Mucosa of descending colon (tissue), 3 donors: ENCODE measurements at regions not wholly inside any gene's neighbourhood (a gene's known extent, or its start where the extent isn't known, plus 50 kb on each side); places are given as distances from the start of the nearest gene placed in this dataset.
A peak's percentile ranks its signal among the peaks of the same experiment; 100 is the strongest.

ENCODE experiments used
- ATAC-seq: fragments of 200-7000 bp; cut with Tn5 transposase; one replicate; pipeline ENCODE4 v1.9.1; 2020; ENCODE audit warnings: mild to moderate bottlenecking, moderate library complexity
- DNase-seq, 3 donors: peaks; one replicate each; pipeline ENCODE4 v3.0.0-alpha.2; 2020
- H3K36me3 ChIP-seq: fragments of 200-600 bp; one replicate; pipeline ENCODE4 v1.8.0; 2021; ENCODE audit warnings: low read depth, mild to moderate bottlenecking
- H3K4me1 ChIP-seq: fragments of 200-600 bp; one replicate; pipeline ENCODE4 v1.8.0; 2021; ENCODE audit warnings: low read depth, mild to moderate bottlenecking
- H3K4me3 ChIP-seq: fragments of 200-600 bp; one replicate; pipeline ENCODE4 v1.8.0; 2021; ENCODE audit warnings: mild to moderate bottlenecking
- H3K9me3 ChIP-seq: fragments of 200-600 bp; one replicate; pipeline ENCODE4 v1.8.0; 2021; ENCODE audit warnings: mild to moderate bottlenecking
- CTCF ChIP-seq: fragments of 200-600 bp; IDR thresholded peaks from one replicate; pipeline ENCODE4 v1.8.0; 2022; ENCODE audit warnings: antibody characterized with exemption, mild to moderate bottlenecking
- intact Hi-C, 2 donors: fragments of 100-400 bp; cut with DNase I in 1 of 2; cut with micrococcal nuclease in 1 of 2; formaldehyde crosslinking; loops; one replicate each; pipeline versions ENCODE4 v1.11.0 to v1.11.1; 2022; cut with DNase I, micrococcal nuclease
- donor health status: DM: no; HTN: no; CAD: no; lungs with moderate emphysema.
- donor health status: DM: no; HTN: no; CAD: no.
- donor health status: DM: no; HTN: yes; CAD: no.

GRCh38 chr14:22502551-22502950 is 86.5 kb downstream of the DAD1 start:
- intact Hi-C loops = no loop called here
- no peak for TF ChIP-seq CTCF
- ATAC-seq (peak; percentile 12), DNase-seq (no peak)
- Histone ChIP-seq H3K9me3 (no peaks in the 10 kb centered on the region), H3K36me3 (no peaks in the 10 kb centered on the region), H3K4me1 (no peaks in the 10 kb centered on the region), H3K4me3 (no peak overlapping the region)

- Histone ChIP-seq H3K4me3 (no peak overlapping the region), H3K4me1 (no peaks in the 10 kb centered on the region), H3K36me3 (no peaks in the 10 kb centered on the region), H3K9me3 (no peaks in the 10 kb centered on the region)
- DNase-seq = peak in 2 of 3 donors; percentile 43 to 45
- peak; percentile 51 for ATAC-seq
- intact Hi-C loops = no loop called here
- TF ChIP-seq CTCF = no peak
These were observed 87.0 kb downstream of the DAD1 start for GRCh38 chr14:22502007-22502406.

- TF ChIP-seq CTCF = no peak
- intact Hi-C loops = no loop called here
- H3K36me3 ChIP-seq = no peaks in the 10 kb centered on the region
- ATAC-seq = peak; percentile 18
- no peak for DNase-seq
- no peak overlapping the region for H3K4me3 ChIP-seq
- H3K4me1 ChIP-seq = no peaks in the 10 kb centered on the region
- H3K9me3 ChIP-seq = no peaks in the 10 kb centered on the region
These were observed 87.9 kb downstream of the DAD1 start for GRCh38 chr14:22500954-22501726.

GRCh38 chr14:22500525-22500924 is 88.5 kb downstream of the DAD1 start:
- no peaks in the 10 kb centered on the region for H3K36me3 ChIP-seq
- TF ChIP-seq CTCF = no peak
- no peaks in the 10 kb centered on the region for H3K4me1 ChIP-seq
- H3K4me3 ChIP-seq = no peak overlapping the region
- no peak for ATAC-seq
- intact Hi-C loops = no loop called here
- no peak for DNase-seq
- no peaks in the 10 kb centered on the region for H3K9me3 ChIP-seq

GRCh38 chr14:22497671-22498093 is 91.3 kb downstream of the DAD1 start:
- Histone ChIP-seq H3K36me3 (no peaks in the 10 kb centered on the region), H3K4me1 (no peaks in the 10 kb centered on the region), H3K9me3 (no peaks in the 10 kb centered on the region), H3K4me3 (no peak overlapping the region)
- no peak for TF ChIP-seq CTCF
- ATAC-seq = no peak
- no peak for DNase-seq
- intact Hi-C loops = no loop called here

- Histone ChIP-seq H3K36me3 (no peaks in the 10 kb centered on the region), H3K9me3 (no peaks in the 10 kb centered on the region), H3K4me1 (no peaks in the 10 kb centered on the region), H3K4me3 (no peak overlapping the region)
- DNase-seq = no peak
- intact Hi-C loops = no loop called here
- no peak for TF ChIP-seq CTCF
- no peak for ATAC-seq
These were observed 91.9 kb downstream of the DAD1 start for GRCh38 chr14:22497144-22497423.
